AML-193 (cell line): ENCODE measurements at regions not wholly inside any gene's neighbourhood (a gene's known extent, or its start where the extent isn't known, plus 50 kb on each side); places are given as distances from the start of the nearest gene placed in this dataset.
"Not testable (repeated sequence)": the region's sequence is repeated elsewhere in the genome, so short reads cannot be mapped to it uniquely, and the experiment has no call there.

Source experiments
- DNase-seq, 2 experiments: peaks; one replicate each; lab custom pipeline; 2025; lab: John Stamatoyannopoulos, UW

GRCh38 chr10:55747244-55747643, 613.8 kb downstream of the ZWINT start:
- DNase-seq: no peak

DNA sequence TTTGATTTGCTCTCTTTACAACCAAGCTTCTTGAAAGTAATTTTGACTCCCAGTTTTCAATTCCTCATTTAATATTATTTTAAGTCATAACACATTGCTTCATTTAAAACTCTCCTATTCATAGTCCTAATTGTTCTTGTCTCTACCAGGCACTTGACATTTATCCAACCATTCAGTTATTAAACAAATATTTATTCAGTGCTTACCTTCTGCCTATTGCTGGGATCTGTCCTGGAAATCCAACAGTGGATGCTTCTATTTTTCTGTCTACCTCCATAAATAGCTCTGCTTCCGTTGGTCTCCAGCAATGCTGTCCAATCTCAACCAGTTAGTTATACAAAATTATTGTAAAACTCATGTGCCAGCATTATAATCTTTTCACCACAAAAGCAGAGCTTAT, 615.1 kb downstream of the ZWINT start:
- DNase-seq: no peak

DNA sequence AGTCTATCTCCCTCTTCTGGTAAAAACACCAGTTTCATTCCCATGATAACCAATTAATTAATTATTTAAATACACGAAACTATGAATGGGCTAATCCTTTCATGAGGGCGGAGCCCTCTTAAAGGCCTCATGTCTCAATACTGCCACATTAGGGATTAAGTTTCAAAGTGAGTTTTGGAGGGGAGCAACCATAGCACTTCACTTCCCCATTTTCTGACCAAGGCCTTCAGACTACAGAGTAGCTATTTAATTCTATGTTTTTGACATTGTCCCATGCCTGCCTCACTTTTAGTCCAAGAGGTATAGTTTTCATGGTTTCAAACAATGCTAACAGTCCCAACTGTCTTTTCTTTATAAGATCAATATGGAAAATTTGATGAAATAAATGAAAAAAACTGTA, 618.6 kb downstream of the ZWINT start:
- no peak for DNase-seq

- peak in 1 of 2 experiments; percentile 5 for DNase-seq
Observed at GRCh38 chr10:55740767-55741166, 620.3 kb downstream of the ZWINT start.

DNA sequence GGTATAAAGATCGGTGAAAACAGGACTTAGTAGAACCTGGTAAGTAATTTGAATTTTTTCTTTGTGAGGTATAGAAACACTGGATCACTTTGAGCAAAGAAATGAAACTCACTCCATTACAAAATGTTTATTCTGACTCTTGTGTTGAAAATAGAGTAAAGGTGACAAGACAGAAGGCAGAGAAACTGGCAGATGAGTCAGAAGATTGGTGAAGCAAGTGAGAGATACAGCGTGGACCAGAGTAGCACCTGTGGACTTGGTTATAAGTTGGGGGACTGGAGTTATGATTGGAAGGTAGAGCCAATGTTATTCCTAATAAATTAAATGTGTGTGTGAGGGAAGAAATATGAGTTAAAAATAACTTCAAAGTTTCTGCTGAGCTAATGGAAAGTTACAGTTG, 620.9 kb downstream of the ZWINT start:
- no peak for DNase-seq

DNA sequence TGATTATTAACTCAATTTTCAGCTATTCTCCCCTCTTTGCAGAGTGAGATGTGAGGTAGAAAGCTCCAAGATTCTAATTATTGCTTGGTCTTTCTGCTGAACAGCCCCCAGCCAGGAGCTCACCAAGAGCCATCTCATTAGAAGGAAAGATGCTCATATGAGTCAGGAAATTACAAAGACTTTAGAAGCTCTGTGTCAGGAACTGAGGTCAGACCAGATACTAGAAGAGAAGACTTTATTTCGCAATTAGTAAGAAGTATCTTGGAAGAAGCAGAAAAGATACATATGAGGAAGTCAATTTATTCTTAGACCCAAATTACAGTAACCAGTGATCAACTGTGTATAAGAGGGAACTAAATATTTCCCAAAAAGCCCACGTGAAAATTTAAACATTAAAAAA, 626.9 kb downstream of the ZWINT start:
- peak; percentile 59 to 60 for DNase-seq

DNA sequence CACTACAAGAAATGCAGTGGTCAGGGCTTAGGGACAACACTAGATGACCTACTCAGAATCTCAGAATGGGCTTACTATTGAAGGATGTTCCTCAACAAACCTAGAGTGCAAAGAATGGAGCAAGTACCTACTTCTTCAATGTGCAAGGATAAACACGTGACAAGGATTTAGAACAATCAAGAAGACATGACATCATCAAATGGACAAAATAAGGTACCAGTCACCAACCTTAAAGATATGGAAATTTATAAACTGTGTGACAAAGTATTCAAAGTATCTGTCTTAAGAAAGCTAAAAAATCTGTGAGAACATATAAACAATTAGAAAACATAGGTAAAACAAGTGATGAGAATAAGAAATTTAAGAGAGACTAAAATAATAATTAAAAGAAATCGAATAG, 656.1 kb downstream of the ZWINT start:
- DNase-seq: no peak

DNA sequence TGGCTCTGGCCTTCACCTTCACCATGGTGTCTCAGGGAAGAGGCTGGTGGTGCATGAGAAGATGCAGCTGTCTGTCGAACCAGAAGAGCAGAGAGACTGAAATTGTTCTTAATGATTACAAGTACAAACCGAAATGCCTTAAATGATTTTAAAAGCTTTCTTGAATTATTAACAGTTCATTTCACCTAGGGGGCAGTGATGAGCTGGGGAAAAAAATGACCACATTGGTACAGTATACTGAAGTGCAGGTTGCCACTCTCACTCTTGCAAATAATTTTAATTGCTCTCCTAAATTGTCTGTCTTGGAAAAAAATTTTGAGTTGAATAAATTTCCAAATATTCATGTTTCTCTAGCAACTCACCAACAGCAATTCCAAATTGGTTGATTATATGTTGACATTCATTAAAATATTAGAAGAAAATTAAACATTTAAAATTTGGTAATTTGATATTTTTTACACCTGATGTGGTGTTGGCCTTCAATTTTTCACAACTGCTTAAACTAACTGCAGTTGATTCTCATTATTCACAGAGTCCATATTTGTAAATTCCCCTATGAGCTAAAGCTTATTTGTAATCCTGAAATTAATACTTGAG, 692.6 kb downstream of the ZWINT start:
- DNase-seq: peak; percentile 19 to 33

DNA sequence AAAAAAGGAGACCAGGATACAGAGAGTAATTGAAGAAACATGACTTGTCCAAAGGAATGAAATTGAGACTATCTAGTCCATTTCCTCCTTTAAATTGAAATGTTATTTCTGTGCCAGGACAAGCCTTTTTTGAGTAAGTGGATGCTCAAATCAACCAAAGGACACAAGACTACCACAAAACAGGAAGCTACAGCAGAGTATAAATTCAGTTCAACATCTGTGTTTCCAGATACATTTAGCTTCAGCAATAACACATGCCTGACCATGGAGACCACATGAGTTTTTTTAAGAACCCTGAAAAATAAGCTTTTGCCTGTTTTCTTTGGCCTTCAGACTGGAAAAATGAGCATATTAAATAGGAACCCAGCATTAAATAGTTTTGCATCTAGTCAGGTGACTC, 707.5 kb downstream of the ZWINT start:
- no peak for DNase-seq

GRCh38 chr10:55641601-55642000, 719.5 kb downstream of the ZWINT start:
- no peak for DNase-seq

DNA sequence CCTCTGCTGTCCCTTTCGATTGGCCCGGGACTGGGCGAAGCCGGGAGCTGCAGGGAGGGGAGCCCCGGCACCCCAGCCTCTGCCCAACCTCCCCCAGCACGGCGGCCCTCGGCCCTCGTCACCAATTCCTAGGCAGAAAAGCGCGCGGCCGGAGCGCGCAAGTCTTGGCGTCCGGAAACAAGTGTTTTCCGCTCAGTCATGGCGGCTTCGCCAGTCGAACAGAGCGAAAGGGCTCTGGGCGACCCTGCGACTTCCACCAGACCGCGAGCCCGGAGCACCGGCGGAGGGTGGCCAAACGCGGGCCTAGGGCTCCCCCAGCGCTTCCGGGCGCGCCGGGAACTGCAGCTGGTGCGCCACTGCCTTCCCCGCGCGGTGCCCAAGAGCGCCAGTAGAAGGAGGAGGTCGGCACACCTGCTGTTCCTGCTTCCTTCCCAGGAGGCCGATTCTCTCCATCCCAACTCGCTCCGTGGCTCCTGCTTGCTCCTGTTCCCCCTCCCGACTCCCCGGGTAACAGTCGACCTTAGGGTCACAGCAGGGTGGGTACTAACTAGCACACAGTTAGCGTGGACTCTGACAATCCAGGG, 729.9 kb downstream of the ZWINT start:
- no peak for DNase-seq

GRCh38 chr10:55630491-55631056, 730.5 kb downstream of the ZWINT start:
- no peak for DNase-seq

DNA sequence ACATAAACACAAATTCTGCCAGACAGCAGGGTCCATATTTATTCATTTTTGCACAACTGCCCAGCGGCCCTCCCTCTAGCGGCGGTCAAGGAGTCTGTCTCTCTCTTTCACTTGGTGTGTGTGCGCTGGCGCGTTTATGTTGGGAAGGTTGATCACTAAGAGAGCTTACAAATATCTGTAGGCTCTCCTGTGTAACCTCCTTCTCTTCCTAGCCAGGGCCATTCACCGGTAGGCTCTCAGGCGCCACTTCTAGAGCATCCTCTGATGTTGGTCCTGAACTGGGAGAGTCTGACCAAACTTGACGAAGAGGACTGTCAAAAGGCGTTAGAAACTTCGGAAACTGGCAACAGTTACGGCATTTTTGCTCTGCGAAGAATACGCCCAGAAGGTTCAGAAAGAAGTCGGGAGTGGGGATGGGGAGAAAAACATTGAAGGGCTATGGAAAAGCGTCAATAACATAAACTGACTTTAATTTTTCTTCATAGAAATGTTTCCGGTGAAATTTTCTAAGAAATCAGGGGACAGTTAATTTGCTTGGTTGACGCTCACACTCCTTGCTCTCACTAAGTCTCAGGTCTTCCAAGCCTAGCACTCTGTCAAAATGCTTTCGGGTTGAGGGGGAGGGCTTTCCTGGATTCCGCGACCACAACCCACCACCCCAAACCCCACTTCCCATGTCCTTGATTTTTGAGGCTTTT, 731.1 kb downstream of the ZWINT start:
- no peak for DNase-seq

DNA sequence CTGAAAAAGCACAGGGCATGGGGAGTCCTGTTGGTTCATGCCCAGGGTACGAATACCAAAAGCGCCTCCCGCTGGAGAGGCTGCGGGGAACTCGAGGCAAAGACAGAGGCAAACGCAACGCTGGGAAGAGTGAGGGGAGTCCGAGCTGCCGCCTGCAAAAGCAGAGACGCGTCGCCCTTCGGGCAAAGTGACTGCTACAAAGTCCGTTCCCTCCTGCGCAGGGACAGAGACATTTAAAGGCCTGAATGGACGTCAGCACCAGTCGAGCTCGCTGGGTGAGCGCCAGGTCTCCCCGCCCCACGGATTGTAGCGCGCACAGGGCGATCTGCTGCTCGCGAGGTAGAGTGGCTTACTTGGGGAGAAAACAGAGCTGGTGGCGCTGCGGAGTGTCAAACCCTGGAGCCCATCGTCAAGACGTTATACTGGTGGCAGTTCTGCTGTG, 732.8 kb downstream of the ZWINT start:
- no peak for DNase-seq

GRCh38 chr10:55627501-55628051, 733.5 kb downstream of the ZWINT start:
- no peak for DNase-seq

- DNase-seq: not testable (repeated sequence)
Observed at GRCh38 chr10:55601690-55602478, 759.2 kb downstream of the ZWINT start.

- no peak for DNase-seq
Observed at GRCh38 chr10:55551603-55552002, 750.6 kb upstream of the PCDH15 start.

- no peak for DNase-seq
Observed at GRCh38 chr10:55550236-55550635, 749.2 kb upstream of the PCDH15 start.

- not testable (repeated sequence) for DNase-seq
Observed at GRCh38 chr10:55537497-55537896, 736.5 kb upstream of the PCDH15 start.

DNA sequence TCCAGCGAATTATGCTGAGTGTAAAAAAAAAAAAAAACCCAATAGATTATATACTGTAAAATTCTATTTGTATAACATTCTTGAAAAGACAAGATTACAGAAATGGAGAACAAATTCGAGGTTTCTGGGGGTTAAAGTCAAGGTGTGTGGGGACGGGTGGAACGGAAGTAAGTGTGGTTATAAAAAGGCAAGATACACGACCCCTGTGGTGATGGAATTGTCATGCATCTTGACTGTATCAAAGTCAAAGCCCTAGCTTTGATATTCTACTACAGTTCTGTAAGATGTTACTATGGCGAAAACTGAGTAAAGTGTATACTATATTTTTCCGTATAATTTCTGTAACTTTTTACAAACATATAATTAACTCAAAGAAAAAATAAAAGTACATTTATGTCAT, 718.2 kb upstream of the PCDH15 start:
- no peak for DNase-seq

- not testable (repeated sequence) for DNase-seq
Observed at GRCh38 chr10:55518416-55518815, 717.4 kb upstream of the PCDH15 start.

DNA sequence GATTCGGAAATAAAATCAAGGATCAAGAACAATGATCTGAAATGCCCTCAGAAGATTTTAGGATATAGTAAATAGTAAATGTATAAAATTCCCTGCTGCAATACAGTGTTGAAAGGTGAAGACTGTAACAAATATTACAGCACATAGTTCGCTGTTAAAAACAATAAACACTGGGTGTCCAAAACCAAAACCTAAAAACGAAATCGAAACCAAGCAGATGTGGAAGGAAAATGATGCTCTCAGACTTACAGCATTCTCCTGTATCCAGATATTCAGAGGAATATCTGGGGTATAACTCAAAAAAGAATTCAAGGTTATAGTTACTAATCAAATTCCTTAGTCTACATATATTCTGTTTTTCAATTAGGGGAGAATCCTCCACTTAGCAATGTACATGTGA, 708.1 kb upstream of the PCDH15 start:
- DNase-seq: no peak
